MG63 (cell line): ENCODE measurements at regions not wholly inside any gene's neighbourhood (a gene's known extent, or its start where the extent isn't known, plus 50 kb on each side); places are given as distances from the start of the nearest gene placed in this dataset.

Source experiments
- DNase-seq: peaks from one replicate; pipeline ENCODE4 v3.0.0-alpha.2; 2020
- H3K27me3 ChIP-seq: fragments of 250-450 bp; sonication (Bioruptor Pico); 2 replicates; pipeline ENCODE4 v1.5.1; 2020; ENCODE audit warnings: mild to moderate bottlenecking, moderate library complexity
- H3K36me3 ChIP-seq: fragments of 250-450 bp; sonication (Bioruptor Pico); 2 replicates; pipeline ENCODE4 v1.5.1; 2020; ENCODE audit warnings: mild to moderate bottlenecking, moderate library complexity
- H3K4me3 ChIP-seq: fragments of 250-450 bp; sonication (Bioruptor Pico); 2 replicates; pipeline ENCODE4 v1.5.1; 2020; ENCODE audit warnings: mild to moderate bottlenecking, moderate library complexity
- H3K9me3 ChIP-seq: fragments of 250-450 bp; sonication (Bioruptor Pico); 2 replicates; pipeline ENCODE4 v1.5.1; 2020; ENCODE audit warnings: mild to moderate bottlenecking, moderate library complexity

GRCh38 chr13:106699311-106699710 is 131.4 kb upstream of the ARGLU1 start:
- Histone ChIP-seq H3K27me3 (no peaks in the 10 kb centered on the region), H3K9me3 (no peaks in the 10 kb centered on the region), H3K4me3 (no peak overlapping the region), H3K36me3 (no peaks in the 10 kb centered on the region)
- no peak for DNase-seq

- H3K9me3 ChIP-seq, result no peaks in the 10 kb centered on the region
Measured at GRCh38 chr13:106696719-106697118, 128.8 kb upstream of the ARGLU1 start.

GRCh38 chr13:106696140-106696539 is 128.2 kb upstream of the ARGLU1 start:
- no peak for DNase-seq
- Histone ChIP-seq H3K27me3 (no peaks in the 10 kb centered on the region), H3K36me3 (no peaks in the 10 kb centered on the region), H3K4me3 (no peak overlapping the region), H3K9me3 (no peaks in the 10 kb centered on the region)

More at GRCh38 chr13:106696719-106697118, 128.8 kb upstream of the ARGLU1 start:
- no peak for DNase-seq
- Histone ChIP-seq H3K27me3 (no peaks in the 10 kb centered on the region), H3K4me3 (no peak overlapping the region), H3K36me3 (no peaks in the 10 kb centered on the region)

- DNase-seq, result no peak
- Histone ChIP-seq H3K9me3 (no peaks in the 10 kb centered on the region), H3K36me3 (no peaks in the 10 kb centered on the region), H3K4me3 (no peak overlapping the region), H3K27me3 (no peaks in the 10 kb centered on the region)
Measured at GRCh38 chr13:106695139-106695538, 127.2 kb upstream of the ARGLU1 start.

- no peaks in the 10 kb centered on the region for H3K27me3 ChIP-seq
Measured at GRCh38 chr13:106691861-106692260, 123.9 kb upstream of the ARGLU1 start.

GRCh38 chr13:106691341-106691740 is 123.4 kb upstream of the ARGLU1 start:
- no peak overlapping the region for H3K4me3 ChIP-seq
- H3K9me3 ChIP-seq, result no peaks in the 10 kb centered on the region
- H3K36me3 ChIP-seq, result no peaks in the 10 kb centered on the region
- no peak for DNase-seq
- no peaks in the 10 kb centered on the region for H3K27me3 ChIP-seq

More at GRCh38 chr13:106691861-106692260, 123.9 kb upstream of the ARGLU1 start:
- H3K4me3 ChIP-seq, result no peak overlapping the region
- H3K9me3 ChIP-seq, result no peaks in the 10 kb centered on the region
- H3K36me3 ChIP-seq, result no peaks in the 10 kb centered on the region
- no peak for DNase-seq

- Histone ChIP-seq H3K36me3 (no peaks in the 10 kb centered on the region), H3K9me3 (no peaks in the 10 kb centered on the region), H3K27me3 (no peaks in the 10 kb centered on the region), H3K4me3 (no peak overlapping the region)
- DNase-seq, result no peak
Measured at GRCh38 chr13:106690779-106691178, 122.8 kb upstream of the ARGLU1 start.

GRCh38 chr13:106689906-106690305 is 122.0 kb upstream of the ARGLU1 start:
- Histone ChIP-seq H3K9me3 (no peaks in the 10 kb centered on the region), H3K27me3 (no peaks in the 10 kb centered on the region), H3K36me3 (no peaks in the 10 kb centered on the region), H3K4me3 (no peak overlapping the region)
- no peak for DNase-seq

- H3K36me3 ChIP-seq, result no peaks in the 10 kb centered on the region
- no peaks in the 10 kb centered on the region for H3K9me3 ChIP-seq
- no peak for DNase-seq
- H3K4me3 ChIP-seq, result no peak overlapping the region
- H3K27me3 ChIP-seq, result no peaks in the 10 kb centered on the region; the same call in 1 of the 2 replicates
Measured at GRCh38 chr13:106688940-106689339, 121.0 kb upstream of the ARGLU1 start.

GRCh38 chr13:106686163-106686562 is 118.2 kb upstream of the ARGLU1 start:
- Histone ChIP-seq H3K27me3 (no peaks in the 10 kb centered on the region; the same call in 1 of the 2 replicates), H3K36me3 (no peaks in the 10 kb centered on the region), H3K9me3 (no peaks in the 10 kb centered on the region), H3K4me3 (no peak overlapping the region)
- DNase-seq, result no peak

- H3K4me3 ChIP-seq, result no peak overlapping the region
- no peaks in the 10 kb centered on the region for H3K36me3 ChIP-seq
- no peak for DNase-seq
- no peaks in the 10 kb centered on the region; the same call in 1 of the 2 replicates for H3K27me3 ChIP-seq
- H3K9me3 ChIP-seq, result no peaks in the 10 kb centered on the region
Measured at GRCh38 chr13:106685143-106685542, 117.2 kb upstream of the ARGLU1 start.

GRCh38 chr13:106683918-106684317 is 116.0 kb upstream of the ARGLU1 start:
- no peak overlapping the region for H3K4me3 ChIP-seq

GRCh38 chr13:106683179-106683578 is 115.2 kb upstream of the ARGLU1 start:
- no peaks in the 10 kb centered on the region for H3K36me3 ChIP-seq
- DNase-seq, result no peak
- H3K9me3 ChIP-seq, result no peaks in the 10 kb centered on the region
- no peak overlapping the region for H3K4me3 ChIP-seq
- no peaks in the 10 kb centered on the region; the same call in 1 of the 2 replicates for H3K27me3 ChIP-seq

More at GRCh38 chr13:106683918-106684317, 116.0 kb upstream of the ARGLU1 start:
- no peak for DNase-seq
- H3K9me3 ChIP-seq, result no peaks in the 10 kb centered on the region
- no peaks in the 10 kb centered on the region; the same call in 1 of the 2 replicates for H3K27me3 ChIP-seq
- no peaks in the 10 kb centered on the region for H3K36me3 ChIP-seq

- Histone ChIP-seq H3K9me3 (no peaks in the 10 kb centered on the region), H3K36me3 (no peaks in the 10 kb centered on the region), H3K27me3 (no peaks in the 10 kb centered on the region; the same call in 1 of the 2 replicates), H3K4me3 (no peak overlapping the region)
- DNase-seq, result no peak
Measured at GRCh38 chr13:106681997-106682396, 114.1 kb upstream of the ARGLU1 start.

- no peaks in the 10 kb centered on the region for H3K9me3 ChIP-seq
- H3K4me3 ChIP-seq, result no peak overlapping the region
- no peak for DNase-seq
- no peaks in the 10 kb centered on the region; the same call in 1 of the 2 replicates for H3K27me3 ChIP-seq
- no peaks in the 10 kb centered on the region for H3K36me3 ChIP-seq
Measured at GRCh38 chr13:106681536-106681935, 113.6 kb upstream of the ARGLU1 start.

- Histone ChIP-seq H3K9me3 (no peaks in the 10 kb centered on the region), H3K4me3 (no peak overlapping the region), H3K36me3 (no peaks in the 10 kb centered on the region), H3K27me3 (no peaks in the 10 kb centered on the region; the same call in 1 of the 2 replicates)
- no peak for DNase-seq
Measured at GRCh38 chr13:106680796-106681472, 113.0 kb upstream of the ARGLU1 start.

GRCh38 chr13:106678646-106679418 is 110.9 kb upstream of the ARGLU1 start:
- H3K4me3 ChIP-seq, result no peak overlapping the region
- H3K36me3 ChIP-seq, result no peaks in the 10 kb centered on the region
- H3K9me3 ChIP-seq, result no peaks in the 10 kb centered on the region
- no peak for DNase-seq
- no peaks in the 10 kb centered on the region for H3K27me3 ChIP-seq

GRCh38 chr13:106675311-106675710 is 107.4 kb upstream of the ARGLU1 start:
- Histone ChIP-seq H3K36me3 (no peaks in the 10 kb centered on the region), H3K4me3 (no peak overlapping the region), H3K27me3 (no peaks in the 10 kb centered on the region), H3K9me3 (no peaks in the 10 kb centered on the region)
- no peak for DNase-seq
